HPDE6-E6E7 (cell line): ENCODE measurements at regions not wholly inside any gene's neighbourhood (a gene's known extent, or its start where the extent isn't known, plus 50 kb on each side); places are given as distances from the start of the nearest gene placed in this dataset.
"Not testable (repeated sequence)": the region's sequence is repeated elsewhere in the genome, so short reads cannot be mapped to it uniquely, and the experiment has no call there.

Experiments
- DNase-seq: peaks from one replicate; pipeline ENCODE4 v3.0.0; 2011; ENCODE audit warnings: missing footprints; ENCODE audit errors: extremely low spot score

GRCh38 chr5:33067291-33067690, 356.2 kb downstream of the NPR3 start:
- no peak for DNase-seq

DNA sequence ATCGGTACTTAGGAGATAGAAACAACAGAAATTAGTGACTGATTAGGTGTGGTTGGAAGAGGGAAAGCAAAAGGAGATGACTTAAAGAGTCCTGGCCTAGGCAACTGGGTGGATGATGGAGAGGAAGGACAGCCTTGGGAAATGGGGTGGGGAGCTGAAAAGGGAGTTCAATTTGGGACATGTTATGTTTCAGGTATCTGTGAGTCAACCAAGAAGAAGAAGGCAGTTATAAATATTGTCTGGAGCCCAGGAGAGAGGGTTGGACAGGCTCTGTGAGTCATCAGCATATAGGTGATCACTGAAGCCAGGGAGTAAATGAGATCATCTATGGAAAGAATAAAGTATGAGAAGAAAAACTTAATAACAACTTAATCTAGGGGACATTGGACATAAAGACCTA, 357.7 kb downstream of the NPR3 start:
- DNase-seq: peak; percentile 48

GRCh38 chr5:33072296-33072695, 361.2 kb downstream of the NPR3 start:
- DNase-seq: no peak

GRCh38 chr5:33072726-33073125, 361.6 kb downstream of the NPR3 start:
- DNase-seq: no peak

GRCh38 chr5:33073881-33074327, 362.8 kb downstream of the NPR3 start:
- DNase-seq: no peak

DNA sequence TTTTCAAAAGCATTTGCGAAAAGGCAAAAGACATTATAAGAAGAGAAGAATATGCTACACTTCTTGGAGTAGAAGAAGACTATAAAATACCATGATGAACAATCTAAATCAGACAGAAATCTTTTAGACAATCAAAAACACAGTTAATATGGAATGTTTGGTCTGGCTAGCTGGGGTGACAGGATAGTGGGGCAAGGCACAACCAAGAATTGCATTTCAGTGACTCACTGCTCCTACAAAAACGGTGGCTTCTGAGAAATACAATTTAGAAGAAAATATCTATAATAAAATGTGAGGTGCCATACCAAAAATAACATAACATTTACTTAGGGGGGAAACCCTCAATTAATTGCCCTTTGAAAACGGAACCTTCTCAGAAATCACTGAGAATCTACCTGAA, 363.4 kb downstream of the NPR3 start:
- no peak for DNase-seq

DNA sequence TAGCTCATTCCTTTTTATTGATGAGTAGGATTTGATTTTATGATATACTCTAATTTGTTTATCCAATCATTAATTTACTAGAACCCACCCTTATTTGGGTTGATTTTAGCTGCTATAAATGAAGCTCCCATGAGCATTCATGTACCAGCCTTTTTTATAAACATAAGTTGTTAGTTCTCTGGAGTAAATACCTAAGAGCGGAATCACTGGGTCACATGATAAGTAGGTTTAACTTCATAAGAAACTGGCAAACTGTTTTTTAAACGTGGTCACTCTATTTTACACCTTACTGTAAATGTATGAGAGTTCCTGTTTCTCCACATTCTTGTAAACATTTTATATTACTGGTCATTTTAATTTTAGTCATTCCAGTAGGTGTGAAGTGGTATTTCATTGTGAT, 364.6 kb downstream of the NPR3 start:
- no peak for DNase-seq

DNA sequence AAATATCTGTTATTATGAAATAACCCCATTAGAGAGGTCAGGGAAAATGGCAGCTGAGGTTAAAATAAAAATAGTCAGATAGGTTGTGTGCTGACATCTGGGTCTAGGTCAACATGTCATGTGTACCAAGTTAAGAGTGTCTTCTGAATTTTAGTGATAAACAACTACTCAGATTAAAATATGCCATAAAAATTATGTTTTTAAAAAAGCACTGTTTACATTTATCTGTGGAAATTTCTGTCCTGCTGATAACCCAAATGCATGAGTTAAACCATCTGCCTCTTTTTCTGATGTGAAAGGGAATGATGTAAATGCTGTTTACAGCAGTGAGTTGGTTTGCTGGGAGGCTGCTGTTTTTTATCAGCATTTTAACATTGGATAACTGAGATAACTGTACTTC, 361.2 kb upstream of the TARS1 start:
- no peak for DNase-seq

- DNase-seq: no peak
Measured at GRCh38 chr5:33080287-33080686, 360.5 kb upstream of the TARS1 start.

DNA sequence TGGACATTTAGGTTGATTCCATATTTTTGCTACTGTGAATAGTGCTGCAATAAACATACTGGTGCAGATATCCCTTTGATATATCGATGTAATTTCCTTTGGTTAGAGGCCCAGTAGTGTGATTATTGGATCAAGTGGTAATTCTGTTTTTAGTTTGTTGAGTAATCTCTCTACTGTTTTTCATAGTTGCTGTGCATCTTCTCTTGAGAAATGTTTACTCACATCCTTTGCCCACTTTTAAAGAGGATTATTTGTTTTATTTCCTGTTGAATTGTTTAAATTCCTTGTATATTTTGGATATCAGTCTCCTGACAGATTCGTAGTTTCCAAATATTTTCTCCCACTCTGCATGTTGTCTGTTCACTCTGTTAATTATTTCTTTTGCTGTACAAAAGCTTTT, 352.6 kb upstream of the TARS1 start:
- DNase-seq: no peak

DNA sequence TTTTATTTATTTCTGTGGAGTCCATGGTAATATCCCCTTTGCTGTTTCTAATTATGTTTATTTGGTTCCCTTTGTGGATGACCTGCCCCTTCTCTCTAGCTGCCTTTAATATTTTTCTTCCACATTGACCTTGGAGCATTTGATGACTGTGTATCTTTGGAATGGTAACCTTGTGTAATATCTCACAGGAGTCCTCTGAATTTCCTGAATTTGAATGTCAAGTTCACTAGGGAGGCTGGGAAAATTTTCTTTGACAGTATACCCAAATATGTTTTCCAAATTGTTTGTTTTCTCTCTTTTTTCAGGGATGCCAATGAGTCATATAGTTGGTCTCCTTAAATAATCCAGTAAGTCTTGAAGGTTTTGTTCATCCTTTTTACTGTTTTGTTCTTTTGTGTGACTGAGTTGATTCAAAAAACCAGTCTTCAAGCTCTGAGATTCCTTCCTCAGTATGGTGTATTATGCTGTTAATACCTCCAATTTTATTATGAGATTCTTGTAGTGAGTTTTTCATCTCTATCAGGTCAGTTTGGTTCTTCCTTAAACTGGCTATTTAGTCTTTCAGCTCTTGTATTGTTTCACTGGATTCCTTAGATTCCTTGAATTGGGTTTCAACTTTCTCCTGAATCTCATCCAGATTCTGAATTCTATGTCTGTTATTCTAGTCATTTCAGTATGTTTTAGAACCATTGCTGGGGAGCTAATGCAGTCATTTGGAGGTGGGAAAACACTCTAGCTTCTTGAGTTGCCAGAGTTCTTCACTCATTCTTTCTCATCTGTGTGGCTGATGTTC, 349.0 kb upstream of the TARS1 start:
- DNase-seq: no peak

- DNase-seq: no peak
Measured at GRCh38 chr5:33092719-33093118, 348.0 kb upstream of the TARS1 start.

DNA sequence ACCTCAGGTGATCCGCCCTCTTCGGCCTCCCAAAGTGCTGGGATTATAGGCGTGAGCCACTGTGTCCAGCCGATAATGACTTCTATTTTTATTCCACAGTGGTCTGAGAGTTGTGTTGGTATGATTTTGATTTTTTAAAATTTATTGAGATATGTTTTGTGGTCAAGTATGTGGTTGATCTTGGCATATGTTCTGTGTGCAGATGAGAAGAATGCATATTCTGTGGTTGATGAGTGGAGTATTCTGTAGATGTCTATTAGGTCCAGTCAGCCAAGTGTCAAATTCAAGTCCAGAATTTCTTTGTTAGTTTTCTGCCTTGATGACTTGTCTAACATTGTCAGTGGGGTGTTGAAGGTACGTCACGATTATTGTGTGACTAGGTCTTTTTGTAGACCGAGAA, 338.2 kb upstream of the TARS1 start:
- no peak for DNase-seq

DNA sequence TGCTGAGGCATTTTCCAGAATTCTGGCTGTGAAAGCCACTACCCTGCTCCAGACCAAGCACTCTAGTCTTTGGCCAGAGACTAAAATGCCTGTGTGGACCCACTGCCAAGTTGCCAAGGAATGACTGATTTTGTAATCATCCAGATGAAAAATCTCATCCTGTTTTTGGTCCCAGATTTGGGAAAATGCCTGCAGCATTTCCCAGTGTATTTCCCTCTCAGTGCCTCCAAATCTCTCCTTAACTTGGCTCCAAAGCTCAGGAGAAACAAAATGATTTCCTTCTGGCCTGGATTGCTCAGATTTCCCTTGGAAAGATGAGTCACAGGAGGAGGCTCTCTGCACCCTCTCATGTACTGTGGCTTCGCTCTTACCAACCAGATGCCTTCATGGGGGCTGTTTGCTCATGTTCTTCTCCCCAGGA, 335.2 kb upstream of the TARS1 start:
- no peak for DNase-seq

- DNase-seq: not testable (repeated sequence)
Measured at GRCh38 chr5:33110496-33110895, 330.3 kb upstream of the TARS1 start.

DNA sequence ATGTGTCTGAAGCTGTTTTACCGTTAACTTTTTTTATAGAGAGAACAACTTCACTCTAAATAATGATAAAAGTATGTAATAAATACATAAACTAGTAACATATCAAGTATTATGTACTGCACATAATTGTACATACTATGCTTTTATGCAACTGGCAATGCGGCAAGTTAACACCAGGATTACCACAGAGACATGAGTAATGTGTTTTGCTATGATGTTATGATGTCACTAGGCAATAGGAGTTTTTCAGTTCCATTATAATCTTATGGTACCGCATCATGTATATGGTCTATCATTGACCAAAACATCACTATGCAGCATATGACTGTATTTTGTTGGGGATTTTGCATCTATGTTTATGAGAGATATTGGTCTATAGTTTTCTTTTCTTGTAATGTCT, 326.4 kb upstream of the TARS1 start:
- DNase-seq: no peak

DNA sequence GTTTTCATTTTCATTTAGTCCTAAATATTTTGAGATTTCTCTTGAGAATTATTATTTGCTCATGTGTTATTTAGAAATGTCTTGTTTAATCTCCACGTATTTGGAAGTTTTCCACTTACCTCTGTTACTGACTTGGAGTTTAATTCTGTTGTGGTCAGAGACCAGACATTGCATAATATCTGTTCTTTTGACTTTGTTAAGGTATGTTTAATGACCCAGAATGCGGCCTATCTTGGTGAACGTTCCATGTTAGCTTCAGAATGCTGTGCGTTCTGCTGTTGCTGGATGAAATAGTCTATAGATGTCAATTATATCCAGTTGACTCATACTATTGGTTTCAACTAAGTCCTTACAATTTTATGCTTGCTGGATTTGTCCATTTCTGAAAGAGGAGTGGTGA, 325.3 kb upstream of the TARS1 start:
- DNase-seq: no peak

DNA sequence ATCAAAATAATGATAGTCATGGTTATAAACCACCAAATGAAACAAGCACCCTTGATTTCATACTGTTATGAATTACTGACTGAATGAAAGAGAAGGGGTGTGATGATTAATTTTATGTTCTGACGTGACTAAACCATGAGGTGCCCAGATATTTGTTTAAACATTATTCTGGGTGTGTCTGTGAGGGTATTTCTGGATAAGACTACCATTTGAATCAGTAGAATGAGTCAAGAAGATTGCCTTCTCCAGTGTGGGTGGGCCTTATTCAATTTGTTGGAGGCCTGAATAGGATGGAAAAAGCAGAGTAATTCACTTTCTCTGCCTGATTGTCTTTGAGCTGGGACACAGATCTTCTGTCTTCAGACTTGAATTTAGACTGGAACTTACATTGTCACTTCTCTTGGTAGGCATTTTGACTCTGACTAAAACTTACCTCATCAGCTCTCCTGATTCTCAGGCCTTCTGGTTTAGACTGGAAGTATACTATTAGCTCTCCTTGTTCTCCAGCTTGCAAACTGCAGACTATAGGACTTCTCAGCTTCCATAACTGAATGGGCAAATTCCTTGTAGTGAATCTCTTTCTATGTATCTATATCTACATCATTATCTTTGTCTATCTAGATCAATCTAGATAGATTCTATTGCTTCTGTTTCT, 321.9 kb upstream of the TARS1 start:
- DNase-seq: no peak

- no peak for DNase-seq
Measured at GRCh38 chr5:33120671-33121070, 320.1 kb upstream of the TARS1 start.

DNA sequence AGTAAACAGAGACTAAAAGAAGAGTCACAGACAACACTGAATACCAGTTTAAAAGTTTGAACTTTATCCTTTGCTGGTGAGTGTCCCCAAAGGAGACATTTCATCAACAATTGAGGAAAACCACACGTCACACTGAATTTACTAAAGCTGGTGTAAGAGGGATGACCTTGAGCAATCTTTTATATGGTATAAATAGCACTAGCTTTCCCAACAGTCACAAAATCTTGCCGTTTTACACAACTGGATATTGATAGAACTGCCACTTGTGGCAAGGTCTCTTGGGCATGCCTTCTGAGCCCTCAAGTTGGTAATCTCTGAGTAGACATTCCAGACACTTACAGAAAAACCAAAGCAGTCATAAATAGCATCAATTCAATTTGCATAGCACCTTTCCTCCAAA, 311.5 kb upstream of the TARS1 start:
- DNase-seq: no peak

- DNase-seq: no peak
Measured at GRCh38 chr5:33136785-33137184, 304.0 kb upstream of the TARS1 start.

- DNase-seq: not testable (repeated sequence)
Measured at GRCh38 chr5:33138145-33138544, 302.6 kb upstream of the TARS1 start.

DNA sequence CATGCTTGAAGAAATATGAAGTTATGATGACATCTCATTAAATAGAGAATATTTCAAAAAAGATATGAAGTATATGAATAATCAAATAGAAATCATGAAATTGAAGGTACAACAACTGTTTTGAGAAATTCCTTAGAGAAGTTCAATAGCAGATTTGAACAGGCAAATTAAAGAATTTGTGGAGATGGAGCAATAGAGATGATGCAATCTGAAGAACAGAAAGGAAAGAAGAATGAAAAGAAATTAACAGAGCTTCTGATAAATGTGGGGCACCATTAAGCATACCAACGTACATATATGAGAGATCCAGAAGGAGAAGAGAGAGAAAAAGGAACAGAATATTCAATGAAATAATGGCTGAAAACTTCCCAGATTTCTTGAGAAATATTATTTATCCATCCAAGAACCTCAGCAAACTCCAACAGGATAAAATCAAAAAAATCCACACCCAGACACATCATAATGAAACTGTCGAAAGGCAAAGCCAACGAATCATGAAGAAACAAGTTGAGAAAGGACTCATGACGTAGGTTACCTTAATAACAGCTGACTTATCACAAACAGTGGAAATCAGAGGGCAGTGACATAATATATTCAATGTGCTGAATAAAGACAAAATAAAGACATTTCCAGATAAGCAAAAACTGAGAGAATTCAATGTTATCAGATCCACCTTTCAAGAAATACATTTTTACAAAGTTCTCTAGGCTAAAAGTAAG, 297.2 kb upstream of the TARS1 start:
- no peak for DNase-seq
